ENCODE measurements at regions not wholly inside any gene's neighbourhood (a gene's known extent, or its start where the extent isn't known, plus 50 kb on each side); places are given as distances from the start of the nearest gene placed in this dataset.

DNA sequence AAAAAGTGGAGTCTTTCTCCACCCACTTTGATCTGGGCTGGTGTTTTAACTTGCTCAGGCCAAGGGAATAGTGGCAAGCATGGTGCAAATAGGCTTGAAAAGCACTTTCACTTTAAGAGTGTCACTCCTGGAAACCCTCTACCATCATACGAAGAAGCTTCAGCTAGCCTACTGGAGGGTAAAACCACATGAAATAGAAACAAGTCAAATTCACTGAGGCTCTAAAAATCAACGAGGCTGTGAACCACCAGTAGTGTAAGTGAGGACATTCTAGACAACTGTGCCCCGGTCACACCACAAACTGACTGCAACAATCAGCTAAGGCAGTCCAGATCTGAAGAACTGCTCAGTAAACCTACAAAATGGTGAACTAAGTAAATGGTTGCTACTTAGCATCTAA lies 2366.3 kb upstream of the C9orf72 start:
- Histone ChIP-seq H3F3A (ENCODE audit: insufficient read depth, low read length) (no peaks in the 10 kb centered on the region), H4K20me1 (ENCODE audit: insufficient read depth, low read length) (no peaks in the 10 kb centered on the region), H3K27me3 (replicated peaks; ENCODE audit: insufficient read depth, low read length) (no peaks in the 10 kb centered on the region), H3K4me3 (ENCODE audit: low read length) (no peak overlapping the region), H3K9me3 (replicated peaks; ENCODE audit: insufficient read depth, low read length) (no peaks in the 10 kb centered on the region), H3K36me3 (replicated peaks; ENCODE audit: insufficient read depth, low read length) (no peaks in the 10 kb centered on the region), H3K27ac (ENCODE audit: low read length) (no peak overlapping the region), H2AFZ (ENCODE audit: low read length) (no peak overlapping the region), H3K79me2 (ENCODE audit: low read length) (no peaks in the 10 kb centered on the region), H3K4me2 (ENCODE audit: low read depth, low read length) (no peak overlapping the region), H3K9me2 (replicated peaks; ENCODE audit: insufficient read depth, low read length) (no peaks in the 10 kb centered on the region), H3K9ac (ENCODE audit: low read length) (no peak overlapping the region), H3K4me1 (ENCODE audit: low read length) (no peaks in the 10 kb centered on the region)
- no peak for DNase-seq
- TF ChIP-seq, protein P1, sequence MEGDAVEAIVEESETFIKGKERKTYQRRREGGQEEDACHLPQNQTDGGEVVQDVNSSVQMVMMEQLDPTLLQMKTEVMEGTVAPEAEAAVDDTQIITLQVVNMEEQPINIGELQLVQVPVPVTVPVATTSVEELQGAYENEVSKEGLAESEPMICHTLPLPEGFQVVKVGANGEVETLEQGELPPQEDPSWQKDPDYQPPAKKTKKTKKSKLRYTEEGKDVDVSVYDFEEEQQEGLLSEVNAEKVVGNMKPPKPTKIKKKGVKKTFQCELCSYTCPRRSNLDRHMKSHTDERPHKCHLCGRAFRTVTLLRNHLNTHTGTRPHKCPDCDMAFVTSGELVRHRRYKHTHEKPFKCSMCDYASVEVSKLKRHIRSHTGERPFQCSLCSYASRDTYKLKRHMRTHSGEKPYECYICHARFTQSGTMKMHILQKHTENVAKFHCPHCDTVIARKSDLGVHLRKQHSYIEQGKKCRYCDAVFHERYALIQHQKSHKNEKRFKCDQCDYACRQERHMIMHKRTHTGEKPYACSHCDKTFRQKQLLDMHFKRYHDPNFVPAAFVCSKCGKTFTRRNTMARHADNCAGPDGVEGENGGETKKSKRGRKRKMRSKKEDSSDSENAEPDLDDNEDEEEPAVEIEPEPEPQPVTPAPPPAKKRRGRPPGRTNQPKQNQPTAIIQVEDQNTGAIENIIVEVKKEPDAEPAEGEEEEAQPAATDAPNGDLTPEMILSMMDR (IDR thresholded peaks at IDR 0.05; ENCODE audit: low read length) = no peak

DNA sequence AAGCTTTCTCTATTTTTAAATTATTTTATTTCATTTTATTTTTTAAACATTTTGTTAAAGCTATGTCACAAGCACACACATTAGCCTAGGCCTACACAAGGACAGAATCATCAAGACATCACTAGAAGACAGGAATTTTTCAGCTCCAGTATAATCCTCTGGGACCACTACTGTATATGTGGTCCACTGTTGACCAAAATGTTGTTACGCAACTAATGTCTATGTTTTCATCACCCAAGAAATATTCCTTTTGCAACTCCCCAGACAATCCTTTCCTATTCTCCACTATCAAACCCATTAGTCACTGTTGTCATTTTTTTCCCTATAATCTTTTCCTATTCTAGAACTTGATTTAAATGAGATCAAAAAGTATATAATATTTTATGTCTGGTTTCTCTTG lies 2371.7 kb upstream of the C9orf72 start:
- Histone ChIP-seq H3K9me3 (replicated peaks; ENCODE audit: insufficient read depth, low read length) (no peaks in the 10 kb centered on the region), H4K20me1 (ENCODE audit: insufficient read depth, low read length) (no peaks in the 10 kb centered on the region), H3K9me2 (replicated peaks; ENCODE audit: insufficient read depth, low read length) (no peaks in the 10 kb centered on the region), H3K4me2 (ENCODE audit: low read depth, low read length) (no peak overlapping the region), H3F3A (ENCODE audit: insufficient read depth, low read length) (no peaks in the 10 kb centered on the region), H3K4me3 (ENCODE audit: low read length) (no peak overlapping the region), H3K27me3 (replicated peaks; ENCODE audit: insufficient read depth, low read length) (no peaks in the 10 kb centered on the region), H3K27ac (ENCODE audit: low read length) (no peak overlapping the region), H3K79me2 (ENCODE audit: low read length) (no peaks in the 10 kb centered on the region), H3K36me3 (replicated peaks; ENCODE audit: insufficient read depth, low read length) (no peaks in the 10 kb centered on the region), H2AFZ (ENCODE audit: low read length) (no peak overlapping the region), H3K9ac (ENCODE audit: low read length) (no peak overlapping the region), H3K4me1 (ENCODE audit: low read length) (no peaks in the 10 kb centered on the region)
- DNase-seq = no peak
- TF ChIP-seq, protein P1 (IDR thresholded peaks at IDR 0.05; ENCODE audit: low read length) = no peak
- TF ChIP-seq EZH2phosphoT487 (IDR thresholded peaks at IDR 0.05; ENCODE audit: low read length) (no peak), EZH2 (optimal IDR thresholded peaks at IDR 0.05; ENCODE audit: low read depth, low read length) (no peak)

DNA sequence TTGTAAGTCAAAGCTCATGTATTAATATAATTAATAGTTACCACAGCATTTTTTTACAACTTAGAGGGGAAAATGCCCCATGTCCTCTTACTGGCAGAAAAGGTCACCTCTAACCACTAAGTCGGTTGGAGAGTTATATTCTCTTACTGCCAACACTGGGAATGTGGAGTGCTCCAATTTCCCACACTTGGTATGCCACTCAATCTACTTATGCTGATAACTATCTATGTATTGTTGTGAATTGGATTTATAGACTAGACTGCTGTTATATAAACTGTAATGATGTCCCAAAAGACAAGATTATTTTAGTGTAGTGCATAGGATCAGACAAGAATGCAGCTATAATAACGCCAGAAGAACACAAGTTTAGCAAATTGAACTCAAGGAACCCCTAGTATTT lies 2385.2 kb upstream of the C9orf72 start:
- Histone ChIP-seq H3K9ac (ENCODE audit: low read length) (no peak overlapping the region), H3K79me2 (ENCODE audit: low read length) (no peaks in the 10 kb centered on the region), H4K20me1 (ENCODE audit: insufficient read depth, low read length) (no peaks in the 10 kb centered on the region), H3K27ac (ENCODE audit: low read length) (no peak overlapping the region), H3K27me3 (replicated peaks; ENCODE audit: insufficient read depth, low read length) (no peaks in the 10 kb centered on the region), H2AFZ (ENCODE audit: low read length) (no peak overlapping the region), H3K9me2 (replicated peaks; ENCODE audit: insufficient read depth, low read length) (no peaks in the 10 kb centered on the region), H3K4me2 (ENCODE audit: low read depth, low read length) (no peak overlapping the region), H3F3A (ENCODE audit: insufficient read depth, low read length) (no peaks in the 10 kb centered on the region), H3K9me3 (replicated peaks; ENCODE audit: insufficient read depth, low read length) (no peaks in the 10 kb centered on the region), H3K4me1 (ENCODE audit: low read length) (no peaks in the 10 kb centered on the region), H3K4me3 (ENCODE audit: low read length) (no peak overlapping the region), H3K36me3 (replicated peaks; ENCODE audit: insufficient read depth, low read length) (no peaks in the 10 kb centered on the region)
- TF ChIP-seq, protein P1 (IDR thresholded peaks at IDR 0.05; ENCODE audit: low read length) = no peak
- no peak for TF ChIP-seq EZH2 (optimal IDR thresholded peaks at IDR 0.05; ENCODE audit: low read depth, low read length)
- no peak for DNase-seq

DNA sequence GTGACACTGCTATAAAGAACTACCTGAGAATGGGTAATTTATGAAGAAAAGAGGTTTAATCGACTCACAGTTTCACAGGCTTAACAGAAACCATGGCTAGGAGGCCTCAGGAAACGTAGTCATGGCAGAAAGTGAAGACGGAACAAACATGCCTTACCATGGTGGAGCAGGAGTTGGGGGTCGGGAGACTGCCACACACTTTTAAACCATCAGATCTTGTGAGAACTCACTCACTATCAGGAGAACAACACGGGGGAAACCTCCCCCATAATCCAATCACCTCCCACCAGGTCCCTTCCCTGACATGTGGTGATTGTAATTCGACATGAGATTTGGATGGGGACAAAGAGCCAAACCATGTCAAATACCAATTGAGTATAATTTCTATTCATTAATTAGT lies 2392.6 kb upstream of the C9orf72 start:
- H2AFZ ChIP-seq (ENCODE audit: low read length) = no peak overlapping the region
- DNase-seq = no peak

More for the DNA sequence above, 2392.6 kb upstream of the C9orf72 start:
- no peaks in the 10 kb centered on the region for H3K27me3 ChIP-seq (replicated peaks; ENCODE audit: insufficient read depth, low read length)
- no peaks in the 10 kb centered on the region for H3K36me3 ChIP-seq (replicated peaks; ENCODE audit: insufficient read depth, low read length)
- no peak overlapping the region for H3K4me2 ChIP-seq (ENCODE audit: low read depth, low read length)
- H3F3A ChIP-seq (ENCODE audit: insufficient read depth, low read length) = no peaks in the 10 kb centered on the region
- no peak overlapping the region for H3K4me3 ChIP-seq (ENCODE audit: low read length)
- no peaks in the 10 kb centered on the region for H4K20me1 ChIP-seq (ENCODE audit: insufficient read depth, low read length)
- H3K9me3 ChIP-seq (replicated peaks; ENCODE audit: insufficient read depth, low read length) = no peaks in the 10 kb centered on the region
- H3K79me2 ChIP-seq (ENCODE audit: low read length) = no peaks in the 10 kb centered on the region
- H3K9me2 ChIP-seq (replicated peaks; ENCODE audit: insufficient read depth, low read length) = no peaks in the 10 kb centered on the region
- no peak overlapping the region for H3K27ac ChIP-seq (ENCODE audit: low read length)
- no peak overlapping the region for H3K9ac ChIP-seq (ENCODE audit: low read length)
- TF ChIP-seq, protein P1 (IDR thresholded peaks at IDR 0.05; ENCODE audit: low read length) = no peak
- TF ChIP-seq EZH2phosphoT487 (IDR thresholded peaks at IDR 0.05; ENCODE audit: low read length) = no peak
- no peak for TF ChIP-seq EZH2 (optimal IDR thresholded peaks at IDR 0.05; ENCODE audit: low read depth, low read length)
- no peaks in the 10 kb centered on the region for H3K4me1 ChIP-seq (ENCODE audit: low read length)
